Stimulated activated CD4-positive, alpha-beta T cell treated with anti-CD3 and anti-CD28 coated beads, TNF-alpha, amount 100 ng/mL, for 4 hours (primary cell): ENCODE measurements at regions not wholly inside any gene's neighbourhood (a gene's known extent, or its start where the extent isn't known, plus 50 kb on each side); places are given as distances from the start of the nearest gene placed in this dataset.

Experiments used
- DNase-seq, 3 experiments: peaks; one replicate each; pipeline ENCODE4 v3.0.0-alpha.2; 2020; ENCODE audit warnings: low read depth in 3 of 3

DNA sequence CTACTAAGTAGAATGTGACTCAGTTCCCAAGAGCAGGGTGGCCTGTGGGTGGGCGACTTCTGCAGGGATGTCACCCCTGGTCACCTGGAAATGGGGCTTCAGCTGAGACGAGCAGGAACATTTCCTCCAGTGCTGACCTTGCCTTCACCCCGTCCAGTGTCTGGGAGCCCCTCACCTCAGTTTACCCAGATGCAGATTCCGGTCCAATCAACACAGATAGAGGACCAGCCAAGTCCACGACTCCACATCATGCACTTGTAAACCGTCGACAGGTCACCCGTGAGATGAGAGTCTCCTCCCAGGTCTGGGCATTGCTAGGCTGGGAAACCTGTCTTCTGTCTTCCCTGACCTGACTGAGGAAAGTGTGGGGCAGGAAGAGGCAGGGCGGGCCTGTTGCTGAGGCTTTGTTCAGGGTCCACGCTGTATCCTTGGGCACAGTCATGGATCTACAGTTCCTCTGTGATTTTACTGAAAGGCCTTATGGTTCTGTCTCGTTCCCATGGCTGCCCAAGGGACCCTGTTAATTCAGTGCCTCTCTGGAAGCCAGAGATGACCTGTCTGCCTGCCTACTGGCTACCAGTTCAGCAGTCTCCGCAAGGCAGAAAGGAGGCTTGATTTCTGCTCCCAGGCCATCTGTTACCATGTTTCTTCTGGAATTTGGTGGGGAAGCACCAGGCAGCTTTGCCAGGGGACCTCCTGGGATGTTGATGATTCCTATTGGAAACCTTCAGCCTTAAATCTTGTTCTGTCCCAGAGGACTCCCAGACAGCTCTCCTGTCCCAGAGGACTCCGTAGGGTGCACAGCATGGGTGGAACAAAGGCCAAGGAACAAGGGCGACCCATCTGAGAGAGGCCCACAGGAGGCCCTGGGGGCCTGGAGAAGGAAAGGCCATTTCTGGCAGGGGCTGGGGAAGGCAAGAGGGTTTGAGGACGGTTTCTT, 288.5 kb upstream of the RTL1 start:
- DNase-seq = no peak

DNA sequence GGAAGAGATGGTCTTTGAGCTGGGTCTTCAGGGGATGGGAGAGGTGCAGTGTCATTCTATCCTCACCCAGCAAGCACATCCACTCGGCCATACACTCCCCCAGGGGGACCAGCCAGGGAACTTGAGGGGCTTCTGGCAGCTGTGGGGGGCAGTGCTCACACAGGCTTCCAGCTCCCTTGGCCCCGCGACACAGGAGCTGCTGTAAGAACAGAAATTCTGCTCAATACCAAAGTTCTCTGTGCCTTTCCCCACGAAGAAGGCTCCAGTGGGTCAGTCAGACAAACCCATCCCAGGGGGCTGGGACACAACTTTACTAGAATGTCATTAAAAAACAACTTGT, 289.1 kb upstream of the RTL1 start:
- no peak for DNase-seq

DNA sequence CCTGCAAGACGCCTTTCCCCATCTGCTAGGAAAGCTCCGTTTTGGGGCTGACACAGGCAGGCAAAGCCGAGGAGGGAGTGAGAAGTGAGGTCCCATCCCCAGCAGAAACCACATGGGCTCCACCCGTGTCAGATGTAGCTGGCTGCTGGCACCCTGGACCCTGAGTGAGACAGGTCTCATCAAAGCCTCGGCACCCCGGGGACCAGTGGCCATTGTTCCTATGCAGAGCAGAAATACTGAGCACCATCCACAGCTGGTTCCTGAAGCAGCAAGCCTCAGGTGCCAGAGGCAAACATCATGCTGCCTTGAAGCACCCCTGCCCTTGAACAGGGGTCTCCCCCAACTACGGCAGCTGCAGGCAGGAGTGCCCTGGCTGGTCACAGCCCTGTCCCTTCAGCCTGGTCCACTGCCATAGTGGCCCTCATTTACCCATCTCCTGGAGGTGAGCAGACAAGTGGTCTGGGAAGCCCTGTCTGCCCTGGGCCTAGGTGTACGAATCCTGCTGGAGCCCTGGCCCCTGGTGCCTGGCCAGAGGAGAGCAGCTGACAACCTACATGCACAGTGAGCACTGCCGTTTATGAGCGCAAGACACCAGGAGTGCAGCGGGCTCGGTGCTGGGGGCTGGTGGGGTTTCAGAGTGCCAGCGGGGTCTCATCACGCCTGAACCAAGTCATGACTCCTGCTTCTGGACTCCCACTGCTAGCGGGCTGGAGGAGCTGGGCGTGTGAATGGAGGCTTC, 289.8 kb upstream of the RTL1 start:
- no peak for DNase-seq

DNA sequence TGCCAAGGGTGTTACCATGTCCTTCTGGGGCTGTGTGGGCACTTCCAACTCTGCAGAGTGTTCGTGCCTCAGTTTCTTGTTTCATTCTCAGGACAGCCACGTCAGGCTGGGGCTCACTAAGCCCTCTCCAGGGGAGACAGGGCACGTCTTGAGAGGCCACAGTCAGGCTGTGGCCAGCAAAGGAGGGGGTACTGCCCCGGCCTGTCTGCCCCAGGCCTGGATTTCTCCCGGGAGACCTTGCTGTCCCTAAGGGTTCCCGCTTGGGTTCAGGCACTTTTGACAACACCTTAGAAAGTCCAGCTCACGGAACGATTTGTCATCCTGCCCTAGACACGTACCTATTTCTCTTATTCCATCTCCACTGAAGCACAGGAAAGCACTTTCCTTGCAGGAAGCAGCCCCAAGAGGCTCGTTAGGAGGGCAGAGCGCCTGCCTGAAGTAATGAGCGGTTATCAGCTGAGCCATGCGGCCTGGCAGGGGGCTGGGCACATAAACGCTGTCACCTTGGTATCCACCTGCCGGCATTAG, 290.4 kb upstream of the RTL1 start:
- no peak for DNase-seq

DNA sequence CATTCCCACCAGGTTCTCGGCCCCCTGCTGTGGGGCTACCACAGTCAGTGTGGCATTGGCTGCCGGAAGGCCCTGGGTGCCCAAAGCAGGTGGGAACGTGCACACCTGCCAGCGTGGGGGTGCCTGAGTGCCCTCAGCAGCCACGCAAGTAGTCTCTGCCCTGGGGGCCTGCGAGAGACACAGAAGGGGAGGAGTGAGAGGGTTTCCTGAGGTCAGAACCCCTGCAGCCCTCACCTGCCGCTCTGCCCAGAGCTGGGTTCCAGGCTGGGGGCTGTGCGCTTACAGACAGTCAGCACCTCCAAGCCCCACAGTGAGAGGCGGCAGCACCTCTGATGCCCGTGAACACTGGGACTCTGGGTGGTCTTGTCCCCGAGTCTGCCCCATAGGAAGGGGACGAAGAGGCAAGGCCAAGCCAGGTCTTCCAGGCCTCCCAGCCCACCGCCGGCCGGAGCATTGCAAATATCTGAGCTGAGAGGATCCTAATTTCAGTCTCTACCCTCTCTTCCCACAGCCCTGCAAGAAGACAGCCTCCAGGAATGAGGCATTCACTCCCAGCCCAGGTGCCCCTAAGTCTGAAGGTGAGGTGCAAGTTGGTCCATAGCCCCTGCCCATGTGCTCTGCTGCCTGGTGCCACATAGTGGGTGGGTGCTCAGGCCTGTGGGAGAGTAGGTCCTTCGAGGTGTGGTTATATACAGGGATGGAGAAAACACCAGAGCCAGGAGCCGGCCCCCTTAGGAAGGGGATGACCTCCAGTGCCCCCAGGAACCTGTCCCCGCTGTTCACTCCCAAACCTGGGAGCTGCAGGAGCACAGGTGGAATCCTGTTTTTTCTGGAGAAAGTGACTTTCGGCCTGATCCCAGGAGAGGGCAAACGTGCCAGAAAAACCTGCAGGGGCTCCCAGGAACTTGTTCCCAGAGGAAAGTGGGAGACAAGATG, 291.1 kb upstream of the RTL1 start:
- DNase-seq = no peak

DNA sequence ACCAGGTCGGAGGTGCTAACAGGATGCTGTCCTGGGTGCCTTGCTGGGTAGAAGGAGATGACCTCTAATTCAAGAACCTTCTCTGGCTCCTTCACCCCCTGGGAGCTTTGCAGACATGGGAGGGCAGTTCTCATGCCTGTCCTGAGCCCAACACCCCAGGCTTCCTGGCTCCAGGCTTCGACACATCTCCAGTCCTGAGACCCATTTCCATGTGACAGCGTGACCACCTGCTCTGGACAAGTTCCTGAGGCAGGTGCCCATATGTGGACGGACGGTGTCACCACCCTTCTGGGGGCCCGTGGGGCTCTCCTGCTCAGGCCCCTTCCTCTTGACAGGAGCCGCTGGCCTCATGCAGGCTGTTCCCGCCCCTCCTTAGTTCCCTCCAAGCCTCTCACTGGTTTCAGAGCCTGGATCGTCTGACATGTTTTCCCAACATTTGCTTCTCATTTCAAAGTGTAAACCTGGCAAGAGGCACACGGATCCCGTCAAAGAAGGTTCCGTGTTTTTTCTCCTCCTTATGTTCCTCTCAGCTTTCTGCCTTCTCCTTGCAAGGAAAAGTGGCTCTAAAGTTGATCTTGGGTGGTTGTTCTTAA, 291.9 kb upstream of the RTL1 start:
- no peak for DNase-seq

DNA sequence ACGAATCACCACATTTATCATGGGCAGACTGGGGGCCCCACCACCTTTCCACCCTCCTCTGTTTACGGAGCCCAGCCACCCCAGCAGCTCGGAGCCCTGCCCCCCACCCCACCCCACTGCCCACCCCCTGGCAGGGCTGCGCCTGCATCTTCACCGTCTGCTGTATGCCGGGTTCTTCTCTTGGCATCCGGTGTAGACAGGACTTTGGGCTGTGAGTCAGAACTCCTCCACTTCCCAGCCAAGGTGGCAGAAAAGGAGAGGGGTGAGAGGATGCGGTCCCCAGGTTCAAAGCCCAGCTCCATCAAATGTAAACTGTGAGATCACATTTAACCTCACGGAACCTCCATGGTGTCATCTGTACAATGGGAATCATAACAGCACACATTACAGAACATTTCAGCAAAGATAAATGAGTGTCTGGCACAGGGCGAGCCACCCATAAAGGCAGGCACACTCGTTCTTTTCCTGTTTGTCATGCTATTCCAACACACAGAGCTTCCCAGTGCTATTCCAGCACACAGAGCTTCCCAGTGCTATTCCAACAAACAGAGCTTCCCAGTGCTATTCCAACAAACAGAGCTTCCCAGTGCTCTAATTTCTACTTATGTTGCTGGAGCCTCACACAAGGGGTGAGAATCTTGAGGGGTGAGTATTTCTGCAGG, 292.7 kb upstream of the RTL1 start:
- no peak for DNase-seq

DNA sequence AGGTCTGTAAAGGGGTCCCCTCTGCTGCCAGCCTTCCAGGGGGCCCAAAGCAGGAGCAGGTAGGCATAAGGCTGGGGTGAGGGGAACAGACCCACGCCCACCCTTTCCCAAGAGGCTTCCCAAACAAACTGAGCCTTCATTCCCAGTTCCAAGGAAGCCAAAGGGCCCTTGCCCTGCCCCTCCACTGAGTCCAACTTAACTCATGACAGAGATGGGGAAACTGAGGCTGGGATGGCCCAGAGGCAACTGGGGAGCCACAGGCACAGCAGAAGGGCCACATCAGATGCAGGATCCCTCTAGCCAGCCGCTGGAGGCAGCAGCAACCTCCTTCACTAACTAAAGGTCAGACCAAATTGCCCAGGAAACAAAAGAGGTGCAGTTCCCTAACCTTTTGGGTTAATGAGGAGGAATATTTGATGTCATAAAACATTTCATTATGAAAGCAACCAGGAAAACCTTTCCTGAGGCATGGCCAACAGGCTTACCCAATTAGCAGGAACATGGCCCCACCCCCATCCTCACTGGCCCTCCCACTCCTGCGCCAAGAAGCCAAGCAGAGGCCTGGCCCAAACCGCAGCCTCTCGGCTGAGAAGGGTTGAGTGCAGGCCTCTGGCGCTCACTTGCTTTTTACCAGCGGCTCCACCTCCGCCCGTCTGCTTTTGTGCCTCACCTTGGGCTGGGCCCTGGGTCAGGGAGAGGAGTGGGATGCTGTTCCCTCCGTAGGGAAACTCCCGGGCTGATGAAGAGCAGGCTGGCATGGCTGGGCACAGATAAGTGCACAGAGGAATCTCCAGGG, 293.5 kb upstream of the RTL1 start:
- no peak for DNase-seq

DNA sequence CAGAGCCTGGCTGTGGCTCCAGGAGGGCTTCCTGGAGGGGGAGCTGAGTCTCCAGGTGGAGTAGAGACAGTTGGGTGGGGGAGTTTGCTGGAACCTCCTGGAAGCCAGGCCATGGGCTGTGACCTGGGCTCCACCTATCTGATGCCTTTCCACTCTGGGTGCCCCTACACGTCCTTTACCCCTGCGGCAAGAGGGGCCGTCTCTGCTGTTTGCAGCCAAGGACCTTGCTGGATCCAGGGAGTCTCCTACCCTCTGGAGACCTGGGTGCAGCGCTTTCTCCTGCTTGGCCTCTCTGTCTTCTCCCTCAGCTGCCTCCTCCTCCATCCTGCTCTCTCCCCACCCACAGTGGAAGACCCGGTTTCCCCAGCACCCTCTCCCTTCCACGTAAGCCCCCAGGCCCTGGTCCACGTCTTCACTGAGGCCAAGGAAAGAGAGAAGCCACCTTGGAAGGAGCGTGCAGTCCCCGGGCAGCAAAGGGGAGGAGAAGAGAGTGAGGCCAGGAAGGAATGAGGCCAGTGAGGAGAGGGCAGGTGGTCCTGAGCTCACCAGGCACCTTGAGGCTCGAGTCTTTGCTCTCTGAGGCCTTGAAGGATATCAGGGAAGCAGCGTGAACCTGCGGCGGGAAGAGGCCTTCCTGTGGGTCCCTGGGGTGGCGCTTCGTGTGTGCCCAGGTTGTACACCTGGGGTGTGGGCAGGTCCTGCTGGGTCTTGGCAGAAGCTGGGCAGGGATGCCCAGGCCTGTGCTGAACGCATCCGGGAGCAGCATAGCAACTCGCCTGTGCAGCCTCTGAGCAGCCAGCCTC, 294.3 kb upstream of the RTL1 start:
- DNase-seq = no peak

DNA sequence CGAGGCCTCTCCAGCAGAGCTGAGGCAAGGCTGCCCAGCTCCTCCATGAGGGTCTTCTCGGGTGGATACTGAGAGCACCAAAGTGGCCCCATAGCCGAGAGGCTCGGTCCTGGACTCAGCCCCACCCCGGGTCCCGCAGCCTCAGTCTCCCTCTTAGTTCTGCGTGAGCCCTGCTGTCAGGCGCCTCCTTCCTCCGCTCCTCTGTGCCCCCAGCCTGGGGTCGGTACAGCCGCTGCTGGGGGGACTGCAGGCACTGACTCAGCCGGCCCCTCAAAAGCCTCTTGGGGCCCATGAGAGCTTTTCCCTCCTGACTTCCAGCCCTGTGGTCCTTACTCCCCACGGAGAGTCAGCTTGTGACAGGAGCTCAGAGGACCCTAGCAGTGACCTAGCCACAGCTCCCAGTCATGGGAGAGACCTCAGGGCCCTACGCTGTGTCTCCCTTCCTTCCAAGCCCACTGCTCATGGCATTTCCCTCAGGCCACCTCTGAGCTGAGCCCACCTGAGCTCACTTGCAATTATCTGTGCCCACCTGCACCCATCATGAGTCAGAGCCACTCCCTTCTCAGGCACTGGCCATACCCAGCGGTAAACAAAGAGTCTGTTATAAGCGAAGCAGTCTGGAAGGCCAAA, 295.0 kb upstream of the RTL1 start:
- no peak for DNase-seq

DNA sequence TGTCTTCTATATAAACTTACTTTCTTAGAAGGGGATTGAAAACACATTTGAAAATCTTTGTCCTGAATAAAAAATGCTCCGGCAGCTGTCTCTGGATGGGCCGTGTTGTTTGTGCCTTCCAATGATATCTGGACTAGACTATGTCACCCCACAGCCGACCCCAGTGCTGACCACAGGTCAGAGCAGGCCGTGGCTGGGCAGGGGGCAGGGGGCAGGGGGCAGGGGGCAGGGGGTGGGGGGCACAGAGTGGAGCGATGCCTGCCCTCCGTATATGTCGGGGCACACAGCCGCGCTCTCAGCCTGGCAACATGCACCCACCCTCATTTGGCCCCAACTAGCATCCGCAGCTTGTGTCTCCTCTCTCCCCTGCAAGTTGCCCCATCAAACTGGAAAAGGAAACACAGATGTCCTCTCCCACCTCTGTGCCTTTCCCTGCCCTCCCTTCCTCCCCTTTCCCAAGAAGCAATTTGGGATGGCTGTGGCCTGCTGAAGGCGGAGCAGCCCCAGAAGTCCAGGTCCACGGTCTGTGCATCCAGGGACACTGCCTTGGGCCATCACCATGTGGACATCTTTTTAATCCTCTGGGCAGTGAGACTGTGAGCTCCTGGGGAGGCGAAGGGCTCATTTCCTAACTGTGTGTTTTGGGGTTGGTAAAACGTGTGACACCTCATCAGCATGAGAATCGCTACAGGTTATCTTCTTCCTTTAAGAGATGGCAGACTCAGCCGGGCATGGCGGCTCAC, 295.7 kb upstream of the RTL1 start:
- DNase-seq = no peak

DNA sequence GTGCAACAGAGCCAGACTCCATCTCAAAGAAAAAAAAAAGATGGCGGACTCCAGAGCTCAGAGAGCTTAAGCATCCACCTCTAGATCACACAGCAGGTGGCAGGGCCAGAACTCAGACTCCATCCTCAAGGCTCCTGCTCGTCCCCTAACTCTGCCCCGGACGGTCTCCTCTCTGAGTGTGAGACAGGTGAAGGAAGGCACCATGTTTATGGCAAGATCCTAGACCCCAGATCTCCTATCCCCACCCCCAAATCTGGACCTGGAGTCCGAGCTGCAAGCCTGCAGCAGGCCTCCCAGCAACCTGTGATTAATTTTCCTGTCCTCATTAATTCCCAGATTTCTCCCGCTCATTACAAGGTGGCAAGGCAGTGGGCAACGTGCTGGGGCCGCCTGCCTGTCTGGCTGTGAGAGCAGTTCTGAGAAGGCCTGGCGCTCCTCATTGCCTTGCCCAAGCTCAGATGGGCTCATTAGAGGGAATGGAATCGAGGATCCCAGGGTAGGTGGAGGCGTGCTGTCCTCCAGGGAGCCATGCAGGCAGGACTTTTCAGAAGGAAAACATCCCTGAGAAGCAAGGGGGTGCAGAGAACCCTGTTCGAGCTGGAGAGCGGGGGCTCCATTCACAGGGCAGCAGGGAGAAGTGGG, 296.6 kb upstream of the RTL1 start:
- no peak for DNase-seq

DNA sequence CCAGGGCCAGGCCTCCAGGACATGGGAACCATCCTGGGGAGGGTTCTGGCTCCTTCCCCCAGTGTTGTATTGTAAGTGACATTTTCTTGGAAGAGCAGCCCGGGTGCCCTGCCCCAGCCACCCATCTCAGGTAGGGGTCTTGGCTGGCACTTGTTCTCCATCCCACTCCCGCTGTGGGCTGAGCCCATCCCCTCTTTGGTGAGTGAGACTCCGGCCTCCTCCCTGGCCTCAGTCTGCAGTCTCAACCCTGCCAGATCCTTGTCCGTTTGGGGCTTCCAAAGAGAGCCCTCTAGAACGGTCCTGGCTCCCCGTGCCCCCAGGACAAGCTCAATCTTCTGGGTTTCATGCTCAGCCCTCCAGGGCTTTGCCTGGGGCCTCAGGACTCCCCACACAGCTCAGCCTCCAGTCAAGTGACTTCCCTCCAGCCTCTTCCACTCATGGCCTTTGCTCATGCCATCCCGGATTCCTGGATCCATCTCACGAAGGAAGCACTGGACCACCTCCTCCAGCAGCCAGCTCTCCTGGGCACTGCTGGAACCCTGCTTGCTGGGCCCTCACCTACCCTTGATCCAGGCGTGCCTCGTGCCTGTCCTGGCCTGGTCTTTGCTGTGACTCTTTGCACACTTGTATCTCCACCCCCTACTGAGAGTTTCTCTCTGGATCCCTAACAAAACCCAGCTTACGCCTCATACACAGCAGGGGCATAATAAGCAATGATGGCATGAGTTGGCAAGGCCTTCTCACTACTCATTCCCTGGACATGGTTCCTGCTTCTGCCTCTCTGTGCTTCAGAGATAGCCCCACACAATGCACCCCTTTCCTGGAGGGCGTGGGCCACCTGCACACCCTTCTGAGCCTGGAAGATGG, 297.4 kb upstream of the RTL1 start:
- no peak for DNase-seq

DNA sequence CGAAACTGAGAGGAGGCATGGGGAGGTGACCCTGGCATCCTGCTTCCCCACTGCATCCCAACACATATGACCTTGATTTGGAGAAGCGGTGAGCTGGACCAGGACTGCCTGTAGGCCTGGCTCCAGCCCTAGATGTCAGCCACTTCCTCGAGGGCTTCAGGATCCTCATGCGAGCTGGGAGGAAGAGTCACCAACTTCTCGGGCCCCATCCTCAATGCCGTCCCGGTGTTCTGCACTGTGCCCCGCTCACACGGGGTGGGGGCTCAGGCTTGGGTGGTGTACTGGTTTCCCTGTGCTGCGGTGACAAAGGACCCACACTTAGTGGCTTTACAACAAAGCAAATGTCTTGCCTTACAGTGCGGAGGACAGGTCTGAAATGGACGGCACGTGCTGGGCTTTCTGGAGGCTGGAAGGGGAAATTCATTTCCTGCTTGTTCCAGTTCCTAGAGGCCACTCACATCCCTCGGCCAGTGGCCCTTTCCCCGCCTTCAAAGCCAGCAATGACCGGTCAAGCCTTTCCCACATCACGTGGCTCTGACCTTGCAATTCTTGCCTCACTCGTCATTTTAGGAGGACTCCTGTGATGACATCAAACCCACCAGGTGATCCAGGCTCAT, 298.1 kb upstream of the RTL1 start:
- DNase-seq = no peak

DNA sequence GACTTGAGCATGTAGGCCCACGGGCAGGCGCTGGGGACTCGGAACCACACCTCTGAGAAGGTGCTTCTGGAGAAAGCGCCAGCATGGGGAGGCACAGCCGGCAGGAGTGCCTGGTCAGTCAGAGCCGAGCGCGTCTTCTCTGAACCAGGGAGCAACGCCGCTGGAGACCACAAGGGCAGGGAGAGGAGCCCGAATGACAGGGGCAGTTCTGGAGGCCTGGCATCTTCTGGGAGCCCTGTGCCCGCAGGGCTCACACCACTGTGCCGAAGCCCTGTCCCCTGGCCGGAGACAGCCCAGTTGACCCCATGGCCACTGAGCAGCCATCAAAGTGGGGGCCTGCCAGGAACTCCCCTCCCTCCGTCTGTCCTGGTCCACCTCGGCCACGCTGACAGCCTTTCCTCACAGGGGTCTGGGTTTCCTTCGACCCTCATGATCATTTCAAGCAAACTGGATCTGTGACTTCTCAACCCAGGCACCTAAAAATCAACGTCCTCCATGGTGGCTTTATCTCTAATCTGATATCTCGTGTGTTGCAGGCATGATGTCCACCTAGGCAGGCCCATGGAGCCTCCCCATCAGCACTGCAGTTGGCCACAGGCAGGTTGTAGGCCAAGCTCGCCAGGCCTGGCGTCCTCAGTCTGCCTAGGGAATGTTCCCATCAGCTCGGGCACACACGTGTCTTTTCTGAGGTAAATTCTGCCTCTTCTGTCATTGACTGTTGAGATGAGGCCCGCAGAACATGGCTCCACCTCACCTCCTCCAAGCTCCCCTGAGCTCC, 299.3 kb upstream of the RTL1 start:
- no peak for DNase-seq
